GM20000 (cell line): ENCODE measurements at regions not wholly inside any gene's neighbourhood (a gene's known extent, or its start where the extent isn't known, plus 50 kb on each side); places are given as distances from the start of the nearest gene placed in this dataset.

Experiments used
- DNase-seq: peaks from one replicate; pipeline ENCODE4 v3.0.0; 2012; ENCODE audit warnings: low spot score
- TF ChIP-seq, protein P1 (sequence below): IDR thresholded peaks from 2 replicates; pipeline ENCODE4 v1.5.1; 2012; ENCODE audit warnings: mild to moderate bottlenecking, control low read depth; ENCODE audit errors: extremely low read depth, missing control alignments

DNA sequence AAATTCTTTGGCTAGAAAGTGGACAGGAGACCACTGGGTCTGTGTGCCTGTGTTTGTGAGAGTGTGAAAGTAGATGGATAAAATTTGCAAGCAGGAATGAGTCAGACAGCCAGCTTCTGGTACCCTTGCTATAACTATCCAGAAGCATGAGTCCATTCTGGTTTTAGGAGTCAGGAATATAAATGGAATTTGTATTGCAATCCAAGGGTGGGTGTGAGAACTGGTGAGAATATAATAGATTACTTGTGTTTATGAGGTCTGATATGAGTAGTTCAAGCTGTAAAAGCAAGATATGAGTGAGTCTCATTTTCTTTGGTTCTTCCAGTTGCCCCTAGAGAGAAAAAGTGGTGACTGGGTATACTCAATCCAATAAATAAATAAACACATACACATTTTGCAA is 212.7 kb upstream of the TAPT1 start:
- no peak for DNase-seq
- TF ChIP-seq, protein P1, sequence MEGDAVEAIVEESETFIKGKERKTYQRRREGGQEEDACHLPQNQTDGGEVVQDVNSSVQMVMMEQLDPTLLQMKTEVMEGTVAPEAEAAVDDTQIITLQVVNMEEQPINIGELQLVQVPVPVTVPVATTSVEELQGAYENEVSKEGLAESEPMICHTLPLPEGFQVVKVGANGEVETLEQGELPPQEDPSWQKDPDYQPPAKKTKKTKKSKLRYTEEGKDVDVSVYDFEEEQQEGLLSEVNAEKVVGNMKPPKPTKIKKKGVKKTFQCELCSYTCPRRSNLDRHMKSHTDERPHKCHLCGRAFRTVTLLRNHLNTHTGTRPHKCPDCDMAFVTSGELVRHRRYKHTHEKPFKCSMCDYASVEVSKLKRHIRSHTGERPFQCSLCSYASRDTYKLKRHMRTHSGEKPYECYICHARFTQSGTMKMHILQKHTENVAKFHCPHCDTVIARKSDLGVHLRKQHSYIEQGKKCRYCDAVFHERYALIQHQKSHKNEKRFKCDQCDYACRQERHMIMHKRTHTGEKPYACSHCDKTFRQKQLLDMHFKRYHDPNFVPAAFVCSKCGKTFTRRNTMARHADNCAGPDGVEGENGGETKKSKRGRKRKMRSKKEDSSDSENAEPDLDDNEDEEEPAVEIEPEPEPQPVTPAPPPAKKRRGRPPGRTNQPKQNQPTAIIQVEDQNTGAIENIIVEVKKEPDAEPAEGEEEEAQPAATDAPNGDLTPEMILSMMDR, result no peak

DNA sequence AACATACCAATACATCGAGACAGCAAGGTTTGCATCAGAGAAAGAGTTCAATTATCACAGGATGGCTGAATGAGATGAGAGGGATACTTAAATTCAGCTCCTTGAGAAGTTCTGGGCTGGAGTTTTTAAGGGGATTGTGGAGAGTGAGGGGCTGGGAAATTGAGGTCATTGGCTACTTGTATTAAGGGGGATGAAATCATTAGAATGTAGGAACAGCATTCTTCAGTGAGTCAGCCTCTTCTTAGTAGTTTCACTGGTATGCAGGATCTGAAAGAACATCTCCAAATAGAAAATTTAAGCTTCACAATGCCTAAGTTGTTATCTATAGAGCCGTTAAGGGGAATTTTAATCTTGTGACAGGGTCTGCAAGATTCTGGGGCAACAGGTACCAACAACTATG is 211.6 kb upstream of the TAPT1 start:
- TF ChIP-seq, protein P1, result no peak
- DNase-seq, result no peak

DNA sequence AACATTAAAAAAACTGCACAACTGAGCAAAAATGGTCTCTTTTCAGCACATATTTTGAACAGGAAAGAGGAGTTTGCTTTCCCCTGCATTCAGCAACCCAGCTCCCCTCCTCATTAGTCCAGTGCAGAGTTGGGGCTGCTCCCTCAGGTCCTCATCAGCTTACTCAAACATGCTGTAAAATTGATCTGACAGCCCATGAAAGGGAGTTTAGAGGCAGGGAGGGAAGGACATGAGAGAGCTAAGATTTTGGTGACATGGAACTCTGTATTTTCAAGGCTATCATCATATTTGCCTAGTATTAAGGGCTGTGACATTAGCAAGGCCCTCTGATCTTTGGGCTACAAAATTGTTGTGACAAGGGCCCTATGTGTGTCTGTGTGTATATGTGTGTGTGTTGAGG is 205.6 kb upstream of the TAPT1 start:
- DNase-seq, result no peak

DNA sequence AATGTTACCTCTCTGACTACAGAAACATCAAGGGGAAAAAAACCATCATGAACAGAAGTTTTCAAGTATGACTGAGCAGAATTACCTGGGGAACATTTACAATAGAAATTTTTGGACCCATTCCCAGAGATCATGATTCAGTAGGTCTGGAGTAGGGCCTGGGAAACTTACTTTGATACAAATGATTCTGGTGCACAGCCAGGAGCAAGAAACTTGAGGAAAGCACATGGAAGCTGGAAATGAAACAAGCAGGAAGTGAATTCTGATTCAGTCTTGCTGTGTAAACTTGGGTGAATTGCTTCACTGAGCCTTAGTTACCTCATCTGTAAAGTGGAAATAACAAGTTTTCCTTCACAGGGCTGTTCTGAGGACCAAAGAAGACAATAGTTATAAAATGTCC is 192.5 kb upstream of the TAPT1 start:
- no peak for DNase-seq
- TF ChIP-seq, protein P1, result no peak

More for the DNA sequence above, 205.6 kb upstream of the TAPT1 start:
- TF ChIP-seq, protein P1, result no peak

DNA sequence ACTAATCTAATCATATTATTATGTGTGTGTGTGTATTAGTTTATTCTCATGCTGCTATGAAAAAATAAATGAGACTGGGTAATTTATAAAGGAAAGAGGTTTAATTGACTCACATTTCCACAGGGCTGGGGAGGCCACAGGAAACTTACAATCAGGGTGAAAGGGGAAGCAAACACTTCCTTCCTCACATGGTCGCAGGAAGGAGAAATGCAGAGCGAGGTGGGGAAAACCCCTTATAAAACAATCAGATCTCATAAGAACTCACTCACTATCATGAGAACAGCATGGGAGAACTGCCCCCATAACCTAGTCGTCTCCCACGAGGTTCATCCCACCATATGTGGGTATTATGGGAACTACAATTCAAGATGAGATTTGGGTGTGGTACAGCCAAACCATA is 190.9 kb upstream of the TAPT1 start:
- no peak for DNase-seq
- TF ChIP-seq, protein P1, result no peak

DNA sequence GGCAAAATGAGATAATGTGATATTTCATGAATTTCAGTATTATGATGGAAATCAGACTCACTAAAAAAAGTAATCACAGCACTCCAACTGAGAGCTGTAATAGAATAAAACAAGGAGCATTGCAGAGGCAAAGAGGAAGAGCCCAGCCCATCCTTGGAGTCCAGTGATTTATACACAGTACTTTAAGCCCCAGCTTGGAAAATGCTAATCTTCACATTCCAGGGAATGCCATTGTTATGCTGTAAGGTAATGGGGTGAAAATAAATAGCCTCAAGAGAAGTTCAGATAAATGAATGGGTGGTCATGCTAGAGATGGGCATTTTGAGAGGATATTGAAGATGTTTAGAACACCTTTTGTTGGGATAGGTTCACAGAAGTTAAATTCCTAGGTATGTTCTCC is 190.3 kb upstream of the TAPT1 start:
- TF ChIP-seq, protein P1, result no peak
- no peak for DNase-seq

DNA sequence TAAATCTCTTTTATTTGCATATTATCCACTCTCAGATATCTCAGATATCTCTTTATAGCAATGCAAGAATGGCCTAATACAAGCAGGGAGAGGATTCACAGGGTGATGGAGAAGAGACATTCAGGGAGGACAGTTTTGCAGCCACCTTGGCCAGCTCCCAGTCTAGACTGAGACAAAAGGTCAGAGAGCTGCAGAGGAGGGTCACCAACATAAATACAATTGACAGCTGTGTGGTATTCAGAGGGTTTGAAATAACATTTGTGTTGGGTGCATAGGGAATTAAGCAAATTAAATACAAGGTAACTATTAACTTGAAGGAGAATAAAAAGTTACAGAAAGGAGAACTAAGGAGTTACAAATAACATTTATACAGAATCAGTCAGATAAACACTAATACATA is 189.5 kb upstream of the TAPT1 start:
- TF ChIP-seq, protein P1, result no peak
- DNase-seq, result no peak
